Activated naive CD4-positive, alpha-beta T cell treated with anti-CD3 and anti-CD28 coated beads for 36 hours (primary cell): ENCODE measurements at regions not wholly inside any gene's neighbourhood (a gene's known extent, or its start where the extent isn't known, plus 50 kb on each side); places are given as distances from the start of the nearest gene placed in this dataset.

Source experiments
- CTCF ChIA-PET: fragments of 350-600 bp; sonication (Branson Sonifier 250); formaldehyde crosslinking; loops from one replicate; lab custom pipeline; 2021; ENCODE audit warnings: antibody characterized with exemption; lab: Charles Lee
- DNase-seq: peaks from one replicate; pipeline ENCODE4 v3.0.0-alpha.2; 2020
- H3K27ac Mint-ChIP-seq: one replicate; pipeline ENCODE4 v1.8.0; 2021; ENCODE audit warnings: mild to moderate bottlenecking, mixed read lengths
- H3K27me3 Mint-ChIP-seq: one replicate; pipeline ENCODE4 v1.8.0; 2021; ENCODE audit warnings: low read depth, mixed read lengths
- H3K36me3 Mint-ChIP-seq: one replicate; pipeline ENCODE4 v1.8.0; 2021; ENCODE audit warnings: low read depth, mixed read lengths
- H3K4me1 Mint-ChIP-seq: one replicate; pipeline ENCODE4 v1.8.0; 2021; ENCODE audit warnings: low read depth, mixed read lengths
- H3K4me3 Mint-ChIP-seq: one replicate; pipeline ENCODE4 v1.8.0; 2021; ENCODE audit warnings: mild to moderate bottlenecking, moderate library complexity, mixed read lengths
- H3K9me3 Mint-ChIP-seq: one replicate; pipeline ENCODE4 v1.8.0; 2021; ENCODE audit warnings: mixed read lengths
- intact Hi-C: fragments of 100-400 bp; cut with micrococcal nuclease; formaldehyde crosslinking; loops from one replicate; pipeline ENCODE4 v1.15.1; 2023

- Mint-ChIP-seq H3K4me3 (no peak overlapping the region), H3K27me3 (no peaks in the 10 kb centered on the region), H3K36me3 (no peaks in the 10 kb centered on the region), H3K9me3 (no peaks in the 10 kb centered on the region), H3K4me1 (no peaks in the 10 kb centered on the region), H3K27ac (no peak overlapping the region)
- intact Hi-C loops = no loop called here
- CTCF ChIA-PET = no interaction called here
- no peak for DNase-seq
These were observed 204.9 kb upstream of the PTCHD4 start for GRCh38 chr6:48315915-48316314.

GRCh38 chr6:48315051-48315719 is 204.2 kb upstream of the PTCHD4 start:
- Mint-ChIP-seq H3K4me1 (no peaks in the 10 kb centered on the region), H3K9me3 (no peaks in the 10 kb centered on the region)

GRCh38 chr6:48311301-48311700 is 200.3 kb upstream of the PTCHD4 start:
- no peaks in the 10 kb centered on the region for H3K9me3 Mint-ChIP-seq
- H3K36me3 Mint-ChIP-seq = no peaks in the 10 kb centered on the region
- no peak for DNase-seq
- H3K27ac Mint-ChIP-seq = no peak overlapping the region
- no peak overlapping the region for H3K4me3 Mint-ChIP-seq
- CTCF ChIA-PET = no interaction called here
- H3K4me1 Mint-ChIP-seq = no peaks in the 10 kb centered on the region
- no peaks in the 10 kb centered on the region for H3K27me3 Mint-ChIP-seq
- intact Hi-C loops = no loop called here

More at GRCh38 chr6:48315051-48315719, 204.2 kb upstream of the PTCHD4 start:
- intact Hi-C loops = no loop called here
- no peaks in the 10 kb centered on the region for H3K36me3 Mint-ChIP-seq
- H3K27me3 Mint-ChIP-seq = no peaks in the 10 kb centered on the region
- CTCF ChIA-PET = no interaction called here
- H3K4me3 Mint-ChIP-seq = no peak overlapping the region
- no peak overlapping the region for H3K27ac Mint-ChIP-seq
- DNase-seq = no peak

GRCh38 chr6:48307573-48307972 is 196.6 kb upstream of the PTCHD4 start:
- Mint-ChIP-seq H3K36me3 (no peaks in the 10 kb centered on the region), H3K9me3 (no peaks in the 10 kb centered on the region), H3K4me3 (no peak overlapping the region), H3K27ac (no peak overlapping the region), H3K4me1 (no peaks in the 10 kb centered on the region), H3K27me3 (no peaks in the 10 kb centered on the region)
- intact Hi-C loops = no loop called here
- no peak for DNase-seq
- CTCF ChIA-PET = no interaction called here

GRCh38 chr6:48290595-48290994 is 179.6 kb upstream of the PTCHD4 start:
- CTCF ChIA-PET = no interaction called here
- no peaks in the 10 kb centered on the region for H3K36me3 Mint-ChIP-seq
- intact Hi-C loops = no loop called here
- DNase-seq = no peak
- no peaks in the 10 kb centered on the region for H3K4me1 Mint-ChIP-seq
- no peak overlapping the region for H3K4me3 Mint-ChIP-seq
- H3K27ac Mint-ChIP-seq = no peak overlapping the region
- H3K9me3 Mint-ChIP-seq = peaks cover 3% of the 10 kb centered on the region
- H3K27me3 Mint-ChIP-seq = no peaks in the 10 kb centered on the region

- CTCF ChIA-PET = no interaction called here
- no peak overlapping the region for H3K27ac Mint-ChIP-seq
These were observed 178.8 kb upstream of the PTCHD4 start for GRCh38 chr6:48289841-48290240.

GRCh38 chr6:48281217-48281616 is 170.2 kb upstream of the PTCHD4 start:
- Mint-ChIP-seq H3K27me3 (no peaks in the 10 kb centered on the region), H3K36me3 (no peaks in the 10 kb centered on the region), H3K4me3 (no peak overlapping the region), H3K27ac (no peak overlapping the region), H3K9me3 (peaks cover 8% of the 10 kb centered on the region), H3K4me1 (no peaks in the 10 kb centered on the region)
- intact Hi-C loops = no loop called here
- no peak for DNase-seq
- CTCF ChIA-PET = no interaction called here

More at GRCh38 chr6:48289841-48290240, 178.8 kb upstream of the PTCHD4 start:
- peaks cover 5% of the 10 kb centered on the region for H3K9me3 Mint-ChIP-seq
- H3K27me3 Mint-ChIP-seq = no peaks in the 10 kb centered on the region
- DNase-seq = no peak
- no peaks in the 10 kb centered on the region for H3K4me1 Mint-ChIP-seq
- intact Hi-C loops = no loop called here
- no peaks in the 10 kb centered on the region for H3K36me3 Mint-ChIP-seq
- no peak overlapping the region for H3K4me3 Mint-ChIP-seq

- CTCF ChIA-PET = no interaction called here
- no peak for DNase-seq
- Mint-ChIP-seq H3K4me3 (no peak overlapping the region), H3K36me3 (no peaks in the 10 kb centered on the region), H3K4me1 (no peaks in the 10 kb centered on the region), H3K9me3 (peaks cover 6% of the 10 kb centered on the region), H3K27me3 (no peaks in the 10 kb centered on the region), H3K27ac (no peak overlapping the region)
- intact Hi-C loops = no loop called here
These were observed 169.1 kb upstream of the PTCHD4 start for GRCh38 chr6:48280035-48280620.

GRCh38 chr6:48278261-48278660 is 167.3 kb upstream of the PTCHD4 start:
- CTCF ChIA-PET = no interaction called here
- H3K27ac Mint-ChIP-seq = no peak overlapping the region
- no peak overlapping the region for H3K4me3 Mint-ChIP-seq

GRCh38 chr6:48272518-48272917 is 161.5 kb upstream of the PTCHD4 start:
- Mint-ChIP-seq H3K36me3 (no peaks in the 10 kb centered on the region), H3K27me3 (no peaks in the 10 kb centered on the region), H3K4me1 (no peaks in the 10 kb centered on the region), H3K4me3 (no peak overlapping the region), H3K9me3 (peaks cover 22% of the 10 kb centered on the region), H3K27ac (no peak overlapping the region)
- no peak for DNase-seq
- intact Hi-C loops = no loop called here
- CTCF ChIA-PET = no interaction called here

More at GRCh38 chr6:48278261-48278660, 167.3 kb upstream of the PTCHD4 start:
- Mint-ChIP-seq H3K4me1 (no peaks in the 10 kb centered on the region), H3K27me3 (no peaks in the 10 kb centered on the region), H3K9me3 (peaks cover 5% of the 10 kb centered on the region), H3K36me3 (no peaks in the 10 kb centered on the region)
- intact Hi-C loops = no loop called here
- no peak for DNase-seq

- intact Hi-C loops = no loop called here
- H3K27ac Mint-ChIP-seq = no peak overlapping the region
These were observed 144.1 kb upstream of the PTCHD4 start for GRCh38 chr6:48255094-48255493.

GRCh38 chr6:48249071-48249470 is 138.1 kb upstream of the PTCHD4 start:
- Mint-ChIP-seq H3K4me1 (no peaks in the 10 kb centered on the region), H3K27me3 (no peaks in the 10 kb centered on the region), H3K27ac (no peak overlapping the region), H3K36me3 (no peaks in the 10 kb centered on the region), H3K4me3 (no peak overlapping the region), H3K9me3 (no peaks in the 10 kb centered on the region)
- intact Hi-C loops = no loop called here
- DNase-seq = no peak
- CTCF ChIA-PET = no interaction called here

More at GRCh38 chr6:48255094-48255493, 144.1 kb upstream of the PTCHD4 start:
- Mint-ChIP-seq H3K36me3 (no peaks in the 10 kb centered on the region), H3K4me3 (no peak overlapping the region), H3K27me3 (no peaks in the 10 kb centered on the region), H3K4me1 (no peaks in the 10 kb centered on the region), H3K9me3 (no peaks in the 10 kb centered on the region)
- CTCF ChIA-PET = no interaction called here
- DNase-seq = no peak

- Mint-ChIP-seq H3K27ac (no peak overlapping the region), H3K4me1 (no peaks in the 10 kb centered on the region), H3K9me3 (peaks cover 3% of the 10 kb centered on the region), H3K4me3 (no peak overlapping the region), H3K36me3 (no peaks in the 10 kb centered on the region), H3K27me3 (no peaks in the 10 kb centered on the region)
- CTCF ChIA-PET = no interaction called here
- DNase-seq = no peak
- intact Hi-C loops = no loop called here
These were observed 132.1 kb upstream of the PTCHD4 start for GRCh38 chr6:48243071-48243470.
